Keratinocyte (primary cell): ENCODE measurements at regions not wholly inside any gene's neighbourhood (a gene's known extent, or its start where the extent isn't known, plus 50 kb on each side); places are given as distances from the start of the nearest gene placed in this dataset.

Source experiments
- DNase-seq: peaks from one replicate; pipeline ENCODE4 v3.0.0-alpha.2; 2011; ENCODE audit warnings: low read depth, missing footprints, low spot score
- FAIRE-seq: peaks from 2 replicates; lab custom pipeline; 2011; peaks lifted over from hg19 to GRCh38; lab: Jason Lieb, UNC
- H2AFZ ChIP-seq: 2 replicates; pipeline ENCODE4 v1.6.0; 2012; ENCODE audit warnings: low read length, control low read depth, inconsistent platforms; ENCODE audit not compliant: control insufficient read depth
- H3K27ac ChIP-seq: 2 replicates; pipeline ENCODE4 v1.5.1; 2011; ENCODE audit warnings: low read length; ENCODE audit not compliant: control insufficient read depth, insufficient read depth
- H3K27me3 ChIP-seq: 3 replicates; pipeline ENCODE4 v1.6.0; 2011; ENCODE audit warnings: low read length; ENCODE audit not compliant: control insufficient read depth, insufficient read depth; ENCODE audit errors: extremely low read depth
- H3K36me3 ChIP-seq, 2 experiments: 2 replicates in 1 of 2; 3 replicates in 1 of 2; pipeline ENCODE4 v1.5.1; 2011; ENCODE audit warnings: low read length in 2 of 2, mild to moderate bottlenecking in 1 of 2; ENCODE audit not compliant: control insufficient read depth in 2 of 2, insufficient read depth in 2 of 2; ENCODE audit errors: extremely low read depth in 1 of 2
- H3K4me1 ChIP-seq: 3 replicates; pipeline ENCODE4 v1.5.1; 2011; ENCODE audit warnings: low read length; ENCODE audit not compliant: control insufficient read depth, insufficient read depth; ENCODE audit errors: extremely low read depth
- H3K4me2 ChIP-seq: 3 replicates; pipeline ENCODE4 v1.6.0; 2011; ENCODE audit warnings: low read depth, low read length; ENCODE audit not compliant: control insufficient read depth, insufficient read depth; ENCODE audit errors: extremely low read depth
- H3K4me3 ChIP-seq, 3 experiments: fragments of 200-600 bp in 1 of 3; sonication (generic) in 1 of 3; 2 replicates in 2 of 3; 3 replicates in 1 of 3; pipeline ENCODE4 v1.5.1; 2011 to 2016; ENCODE audit warnings: low read length in 3 of 3, mild to moderate bottlenecking in 3 of 3, control low read depth in 2 of 3, inconsistent platforms in 1 of 3, low read depth in 1 of 3, mixed read lengths in 1 of 3, mixed run types in 1 of 3, moderate library complexity in 1 of 3; ENCODE audit not compliant: control insufficient read depth in 2 of 3, insufficient read depth in 2 of 3; ENCODE audit errors: extremely low read depth in 1 of 3
- H3K79me2 ChIP-seq: 2 replicates; pipeline ENCODE4 v1.6.0; 2012; ENCODE audit warnings: low read length; ENCODE audit not compliant: control insufficient read depth, insufficient read depth
- H3K9ac ChIP-seq: 3 replicates; pipeline ENCODE4 v1.6.0; 2011; ENCODE audit warnings: low read length; ENCODE audit not compliant: control insufficient read depth, insufficient read depth; ENCODE audit errors: extremely low read depth
- H3K9me1 ChIP-seq: 3 replicates; pipeline ENCODE4 v1.6.0; 2011; ENCODE audit warnings: low read length; ENCODE audit not compliant: control insufficient read depth, insufficient read depth; ENCODE audit errors: extremely low read depth
- H3K9me3 ChIP-seq: 2 replicates; pipeline ENCODE4 v1.5.1; 2012; ENCODE audit warnings: low read depth, low read length; ENCODE audit not compliant: control insufficient read depth
- H4K20me1 ChIP-seq: 3 replicates; pipeline ENCODE4 v1.6.0; 2011; ENCODE audit warnings: low read length; ENCODE audit not compliant: control insufficient read depth, insufficient read depth; ENCODE audit errors: extremely low read depth
- EZH2 ChIP-seq: IDR thresholded peaks from one replicate; pipeline ENCODE4 v1.6.1; 2012; ENCODE audit warnings: inconsistent platforms, mild to moderate bottlenecking, low read length, moderate library complexity
- dilution Hi-C: fragments of 300-500 bp; cut with MboI; formaldehyde crosslinking; loops from one replicate; pipeline ENCODE4 v1.7.0; 2020; ENCODE audit warnings: low sequenced_read_pairs; ENCODE audit not compliant: extremely low pct_ligation_motif_present
- TF ChIP-seq, protein P1 (sequence below), 3 experiments: IDR thresholded peaks in 1 of 3; conservative IDR thresholded peaks in 1 of 3; optimal IDR thresholded peaks in 1 of 3; 2 replicates in 2 of 3; 3 replicates in 1 of 3; pipeline versions ENCODE3 to v1.5.1; 2011; ENCODE audit warnings: low read length in 3 of 3, mild to moderate bottlenecking in 3 of 3, moderate library complexity in 2 of 3, control low read depth in 1 of 3, inconsistent platforms in 1 of 3; ENCODE audit not compliant: insufficient read depth in 2 of 3; ENCODE audit errors: extremely low read depth in 1 of 3

- H2AFZ ChIP-seq, result peak overlapping the region; percentile 12
- no peaks in the 10 kb centered on the region for H3K9me3 ChIP-seq
- H3K79me2 ChIP-seq, result no peaks in the 10 kb centered on the region
- peak; percentile 46 for FAIRE-seq
- H3K9me1 ChIP-seq, result no peaks in the 10 kb centered on the region
- peak overlapping the region; percentile 53 for H3K4me2 ChIP-seq
- peaks cover 34% of the 10 kb centered on the region for H3K4me1 ChIP-seq
- no peaks in the 10 kb centered on the region for H4K20me1 ChIP-seq
- no peaks in the 10 kb centered on the region for H3K27me3 ChIP-seq
- no peak overlapping the region for H3K4me3 ChIP-seq
- no peaks in the 10 kb centered on the region for H3K36me3 ChIP-seq
- no peak overlapping the region for H3K9ac ChIP-seq
- no peak for TF ChIP-seq EZH2
- TF ChIP-seq, protein P1, sequence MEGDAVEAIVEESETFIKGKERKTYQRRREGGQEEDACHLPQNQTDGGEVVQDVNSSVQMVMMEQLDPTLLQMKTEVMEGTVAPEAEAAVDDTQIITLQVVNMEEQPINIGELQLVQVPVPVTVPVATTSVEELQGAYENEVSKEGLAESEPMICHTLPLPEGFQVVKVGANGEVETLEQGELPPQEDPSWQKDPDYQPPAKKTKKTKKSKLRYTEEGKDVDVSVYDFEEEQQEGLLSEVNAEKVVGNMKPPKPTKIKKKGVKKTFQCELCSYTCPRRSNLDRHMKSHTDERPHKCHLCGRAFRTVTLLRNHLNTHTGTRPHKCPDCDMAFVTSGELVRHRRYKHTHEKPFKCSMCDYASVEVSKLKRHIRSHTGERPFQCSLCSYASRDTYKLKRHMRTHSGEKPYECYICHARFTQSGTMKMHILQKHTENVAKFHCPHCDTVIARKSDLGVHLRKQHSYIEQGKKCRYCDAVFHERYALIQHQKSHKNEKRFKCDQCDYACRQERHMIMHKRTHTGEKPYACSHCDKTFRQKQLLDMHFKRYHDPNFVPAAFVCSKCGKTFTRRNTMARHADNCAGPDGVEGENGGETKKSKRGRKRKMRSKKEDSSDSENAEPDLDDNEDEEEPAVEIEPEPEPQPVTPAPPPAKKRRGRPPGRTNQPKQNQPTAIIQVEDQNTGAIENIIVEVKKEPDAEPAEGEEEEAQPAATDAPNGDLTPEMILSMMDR (optimal IDR thresholded peaks at IDR 0.05 in 1 of 3, IDR thresholded peaks at IDR 0.05 in 1 of 3, conservative IDR thresholded peaks at IDR 0.05 in 1 of 3; ENCODE audit: extremely low read depth in 1 of 3, insufficient read depth in 2 of 3, low read length in 3 of 3), result no peak
- dilution Hi-C loops, result no loop called here
- no peak for DNase-seq
- no peak overlapping the region for H3K27ac ChIP-seq
These were observed 113.7 kb downstream of the ARL4A start for GRCh38 chr7:12801107-12801506.

- Histone ChIP-seq H3K9me1 (no peaks in the 10 kb centered on the region), H3K27ac (peak overlapping the region; percentile 27), H2AFZ (peak overlapping the region; percentile 5), H3K36me3 (no peaks in the 10 kb centered on the region), H3K4me3 (no peak overlapping the region), H3K4me2 (peak overlapping the region; percentile 1), H3K27me3 (no peaks in the 10 kb centered on the region), H3K9me3 (no peaks in the 10 kb centered on the region), H3K79me2 (no peaks in the 10 kb centered on the region), H4K20me1 (no peaks in the 10 kb centered on the region), H3K9ac (no peak overlapping the region), H3K4me1 (peaks cover 34% of the 10 kb centered on the region)
- peak; percentile 36 for DNase-seq
- peak; percentile 90 for FAIRE-seq
- TF ChIP-seq EZH2, result no peak
- TF ChIP-seq, protein P1 (optimal IDR thresholded peaks at IDR 0.05 in 1 of 3, IDR thresholded peaks at IDR 0.05 in 1 of 3, conservative IDR thresholded peaks at IDR 0.05 in 1 of 3; ENCODE audit: extremely low read depth in 1 of 3, insufficient read depth in 2 of 3, low read length in 3 of 3), result no peak
- dilution Hi-C loops, result no loop called here
These were observed 114.6 kb downstream of the ARL4A start for GRCh38 chr7:12802070-12802469.
